Neural progenitor cell (in vitro differentiated cells): ENCODE measurements at regions not wholly inside any gene's neighbourhood (a gene's known extent, or its start where the extent isn't known, plus 50 kb on each side); places are given as distances from the start of the nearest gene placed in this dataset.

Source experiments
- DNase-seq: peaks from one replicate; pipeline ENCODE4 v3.0.0-alpha.2; 2016; ENCODE audit warnings: low spot score
- H2AFZ ChIP-seq: fragments of 200-600 bp; sonication (generic); replicated peaks from 2 replicates; pipeline ENCODE4 v1.6.1; 2016; ENCODE audit warnings: antibody characterized with exemption
- H3F3A ChIP-seq: fragments of 200-600 bp; sonication (generic); 2 replicates; pipeline ENCODE4 v1.6.1; 2016; ENCODE audit warnings: antibody characterized with exemption, low read depth
- H3K27ac ChIP-seq: fragments of 200-600 bp; sonication (generic); 2 replicates; pipeline ENCODE4 v1.5.1; 2016; ENCODE audit warnings: mild to moderate bottlenecking
- H3K27me3 ChIP-seq: fragments of 200-600 bp; sonication (generic); 2 replicates; pipeline ENCODE4 v1.6.1; 2016; ENCODE audit warnings: mild to moderate bottlenecking, moderate library complexity
- H3K36me3 ChIP-seq: fragments of 200-600 bp; sonication (generic); 2 replicates; pipeline ENCODE4 v1.5.1; 2016
- H3K4me1 ChIP-seq: fragments of 200-600 bp; sonication (generic); 2 replicates; pipeline ENCODE4 v1.6.1; 2016; ENCODE audit warnings: mixed run types
- H3K4me2 ChIP-seq: fragments of 200-600 bp; sonication (generic); 2 replicates; pipeline ENCODE4 v1.6.1; 2016
- H3K4me3 ChIP-seq: fragments of 200-600 bp; sonication (generic); 2 replicates; pipeline ENCODE4 v1.5.1; 2016
- H3K79me2 ChIP-seq: fragments of 200-600 bp; sonication (generic); 2 replicates; pipeline ENCODE4 v1.6.1; 2016; ENCODE audit warnings: low read depth
- H3K9ac ChIP-seq: fragments of 200-600 bp; sonication (generic); 2 replicates; pipeline ENCODE4 v1.6.1; 2016
- H3K9me3 ChIP-seq: fragments of 200-600 bp; sonication (generic); 2 replicates; pipeline ENCODE4 v1.5.1; 2016; ENCODE audit warnings: low read depth
- H4K20me1 ChIP-seq: fragments of 200-600 bp; sonication (generic); 2 replicates; pipeline ENCODE4 v1.6.1; 2016; ENCODE audit warnings: low read depth
- H3K27ac Mint-ChIP-seq: 3 replicates; pipeline ENCODE4 v1.8.0; 2021; ENCODE audit warnings: mixed read lengths
- H3K27me3 Mint-ChIP-seq: 2 replicates; pipeline ENCODE4 v1.8.0; 2022; ENCODE audit warnings: low read depth, mild to moderate bottlenecking, inconsistent platforms, moderate library complexity, mixed read lengths; ENCODE audit not compliant: insufficient read depth
- H3K36me3 Mint-ChIP-seq: 3 replicates; pipeline ENCODE4 v1.8.0; 2021; ENCODE audit warnings: mixed read lengths
- H3K4me1 Mint-ChIP-seq: 3 replicates; pipeline ENCODE4 v1.8.0; 2021; ENCODE audit warnings: mixed read lengths
- H3K4me3 Mint-ChIP-seq: 3 replicates; pipeline ENCODE4 v1.8.0; 2021; ENCODE audit warnings: mild to moderate bottlenecking, moderate library complexity, mixed read lengths
- H3K9me3 Mint-ChIP-seq: 3 replicates; pipeline ENCODE4 v1.8.0; 2020; ENCODE audit warnings: mixed read lengths
- EZH2 ChIP-seq: fragments of 200-600 bp; sonication (generic); IDR thresholded peaks from 2 replicates; pipeline ENCODE4 v1.6.1; 2017; ENCODE audit warnings: antibody characterized with exemption, mild to moderate bottlenecking, moderate library complexity
- EZH2phosphoT487 ChIP-seq: fragments of 200-600 bp; sonication (generic); IDR thresholded peaks from 2 replicates; pipeline ENCODE4 v1.6.1; 2017; ENCODE audit warnings: antibody characterized with exemption
- TF ChIP-seq, protein P1 (sequence below): fragments of 200-600 bp; sonication (generic); IDR thresholded peaks from 2 replicates; pipeline ENCODE4 v1.5.1; 2017; ENCODE audit warnings: antibody characterized with exemption, mild to moderate bottlenecking

DNA sequence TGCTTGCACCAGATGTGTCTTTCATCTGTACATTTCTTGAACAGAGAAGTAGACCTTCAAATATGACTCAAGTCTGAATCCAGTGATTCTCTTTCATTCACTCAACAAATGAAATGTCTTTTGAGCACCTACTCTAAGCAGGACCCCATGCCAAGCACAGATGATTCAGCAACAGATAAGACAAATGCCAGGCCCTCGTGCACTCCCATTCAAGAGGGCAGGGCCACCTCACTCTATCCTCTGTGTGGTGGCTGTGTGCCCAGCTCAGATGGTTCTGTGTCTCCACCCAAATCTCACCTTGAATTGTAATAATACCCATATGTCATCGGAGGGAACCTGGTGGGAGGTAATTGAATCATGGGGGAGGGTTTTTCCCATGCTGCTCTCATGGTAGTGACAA lies 74.1 kb upstream of the NKD1 start:
- Histone ChIP-seq H2AFZ (no peak overlapping the region), H3K79me2 (no peaks in the 10 kb centered on the region), H3K9ac (no peak overlapping the region), H3K9me3 (no peaks in the 10 kb centered on the region), H4K20me1 (no peaks in the 10 kb centered on the region), H3K27ac (no peak overlapping the region), H3K4me1 (peaks cover 24% of the 10 kb centered on the region), H3K4me2 (no peak overlapping the region), H3F3A (peaks cover 11% of the 10 kb centered on the region), H3K36me3 (no peaks in the 10 kb centered on the region), H3K27me3 (peaks cover 5% of the 10 kb centered on the region), H3K4me3 (no peak overlapping the region)
- no peak for DNase-seq
- Mint-ChIP-seq H3K27me3 (peaks cover 14% of the 10 kb centered on the region), H3K27ac (no peak overlapping the region), H3K4me3 (no peak overlapping the region), H3K36me3 (peaks cover 2% of the 10 kb centered on the region), H3K9me3 (peaks cover 8% of the 10 kb centered on the region), H3K4me1 (peaks cover 52% of the 10 kb centered on the region)
- TF ChIP-seq, protein P1, sequence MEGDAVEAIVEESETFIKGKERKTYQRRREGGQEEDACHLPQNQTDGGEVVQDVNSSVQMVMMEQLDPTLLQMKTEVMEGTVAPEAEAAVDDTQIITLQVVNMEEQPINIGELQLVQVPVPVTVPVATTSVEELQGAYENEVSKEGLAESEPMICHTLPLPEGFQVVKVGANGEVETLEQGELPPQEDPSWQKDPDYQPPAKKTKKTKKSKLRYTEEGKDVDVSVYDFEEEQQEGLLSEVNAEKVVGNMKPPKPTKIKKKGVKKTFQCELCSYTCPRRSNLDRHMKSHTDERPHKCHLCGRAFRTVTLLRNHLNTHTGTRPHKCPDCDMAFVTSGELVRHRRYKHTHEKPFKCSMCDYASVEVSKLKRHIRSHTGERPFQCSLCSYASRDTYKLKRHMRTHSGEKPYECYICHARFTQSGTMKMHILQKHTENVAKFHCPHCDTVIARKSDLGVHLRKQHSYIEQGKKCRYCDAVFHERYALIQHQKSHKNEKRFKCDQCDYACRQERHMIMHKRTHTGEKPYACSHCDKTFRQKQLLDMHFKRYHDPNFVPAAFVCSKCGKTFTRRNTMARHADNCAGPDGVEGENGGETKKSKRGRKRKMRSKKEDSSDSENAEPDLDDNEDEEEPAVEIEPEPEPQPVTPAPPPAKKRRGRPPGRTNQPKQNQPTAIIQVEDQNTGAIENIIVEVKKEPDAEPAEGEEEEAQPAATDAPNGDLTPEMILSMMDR = no peak
- no peak for TF ChIP-seq EZH2
- TF ChIP-seq EZH2phosphoT487 = no peak

- peak overlapping the region; percentile 2 for H3K27ac Mint-ChIP-seq
- H3K4me3 Mint-ChIP-seq = no peak overlapping the region
Observed at GRCh38 chr16:50473356-50473945, 74.7 kb upstream of the NKD1 start.

DNA sequence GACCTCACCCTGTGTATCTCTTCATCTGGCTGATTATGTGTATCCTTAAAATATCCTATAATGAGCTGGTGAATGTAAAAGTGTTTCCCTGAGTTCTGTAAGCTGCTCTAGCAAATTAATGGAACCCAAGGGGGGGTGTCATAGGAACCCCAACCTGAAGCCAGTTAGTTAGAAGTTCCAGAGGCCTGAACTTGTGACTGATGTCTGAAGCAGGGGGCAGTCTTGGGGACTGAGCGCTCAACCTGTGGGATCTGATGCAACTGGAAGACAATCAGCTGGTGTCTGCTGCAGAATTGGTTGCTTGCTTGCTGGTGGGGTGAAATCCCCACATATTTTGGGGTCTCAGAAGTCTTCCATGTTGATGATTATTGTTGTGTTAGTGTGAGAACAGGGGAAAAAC lies 75.7 kb upstream of the NKD1 start:
- Mint-ChIP-seq H3K4me3 (no peak overlapping the region), H3K4me1 (peaks cover 52% of the 10 kb centered on the region), H3K9me3 (peaks cover 8% of the 10 kb centered on the region), H3K27ac (no peak overlapping the region), H3K27me3 (peaks cover 14% of the 10 kb centered on the region), H3K36me3 (peaks cover 2% of the 10 kb centered on the region)
- H3K79me2 ChIP-seq = no peaks in the 10 kb centered on the region
- H3K27ac ChIP-seq = no peak overlapping the region
- H3K9me3 ChIP-seq = no peaks in the 10 kb centered on the region
- H3K27me3 ChIP-seq = peaks cover 19% of the 10 kb centered on the region
- no peaks in the 10 kb centered on the region for H4K20me1 ChIP-seq
- H3K36me3 ChIP-seq = no peaks in the 10 kb centered on the region
- no peak overlapping the region for H3K4me3 ChIP-seq
- no peak overlapping the region for H3K4me2 ChIP-seq
- H3K4me1 ChIP-seq = peaks cover 30% of the 10 kb centered on the region
- no peak overlapping the region for H2AFZ ChIP-seq
- no peak overlapping the region for H3K9ac ChIP-seq
- H3F3A ChIP-seq = peaks cover 26% of the 10 kb centered on the region
- DNase-seq = no peak
- TF ChIP-seq EZH2 = no peak
- TF ChIP-seq EZH2phosphoT487 = no peak
- TF ChIP-seq, protein P1 = no peak

More at GRCh38 chr16:50473356-50473945, 74.7 kb upstream of the NKD1 start:
- no peak overlapping the region for H2AFZ ChIP-seq
- no peak for DNase-seq
- peaks cover 14% of the 10 kb centered on the region for H3K27me3 Mint-ChIP-seq
- no peak overlapping the region for H3K9ac ChIP-seq
- no peaks in the 10 kb centered on the region for H3K79me2 ChIP-seq
- no peaks in the 10 kb centered on the region for H3K9me3 ChIP-seq
- H3K36me3 ChIP-seq = no peaks in the 10 kb centered on the region
- H3F3A ChIP-seq = peaks cover 17% of the 10 kb centered on the region
- H4K20me1 ChIP-seq = no peaks in the 10 kb centered on the region
- H3K27me3 ChIP-seq = peaks cover 11% of the 10 kb centered on the region
- peaks cover 30% of the 10 kb centered on the region for H3K4me1 ChIP-seq
- H3K36me3 Mint-ChIP-seq = peaks cover 2% of the 10 kb centered on the region
- H3K4me2 ChIP-seq = no peak overlapping the region
- no peak for TF ChIP-seq EZH2phosphoT487
- TF ChIP-seq, protein P1 = no peak
- TF ChIP-seq EZH2 = no peak
- H3K27ac ChIP-seq = no peak overlapping the region
- peaks cover 56% of the 10 kb centered on the region for H3K4me1 Mint-ChIP-seq
- H3K4me3 ChIP-seq = no peak overlapping the region
- H3K9me3 Mint-ChIP-seq = peaks cover 8% of the 10 kb centered on the region
